HepG2 (cell line): ENCODE measurements at regions not wholly inside any gene's neighbourhood (a gene's known extent, or its start where the extent isn't known, plus 50 kb on each side); places are given as distances from the start of the nearest gene placed in this dataset.

Experiments
- ATAC-seq: fragments of 200-7000 bp; cut with Tn5 transposase; 3 replicates; pipeline ENCODE4 v1.9.1; 2020; ENCODE audit warnings: mild to moderate bottlenecking, moderate library complexity
- BruUV-seq: library from RNA; stranded (reverse); fragments of 400-500 nt; replicated peaks from 2 replicates; lab custom pipeline; 2021; lab: Mats Ljungman, UMichigan
- CTCF ChIA-PET: fragments of 300-600 bp; formaldehyde crosslinking; extraction: SDS; loops from one replicate; lab custom pipeline; 2021; ENCODE audit warnings: low total read pairs, inconsistent platforms, low intra/inter-chr PET ratio; lab: Yijun Ruan, JAX
- POLR2A ChIA-PET: fragments of 350-600 bp; sonication (Branson Sonifier 250); formaldehyde crosslinking; loops from one replicate; lab custom pipeline; 2020; ENCODE audit warnings: antibody characterized with exemption, inconsistent platforms; lab: Yijun Ruan, JAX
- DNase-seq: peaks from one replicate; pipeline ENCODE4 v3.0.0-alpha.2; 2015; ENCODE audit warnings: low spot score
- FAIRE-seq: peaks from 3 replicates; lab custom pipeline; 2011; peaks lifted over from hg19 to GRCh38; lab: Jason Lieb, UNC
- H2AFZ ChIP-seq: one replicate; pipeline ENCODE4 v1.6.1; 2011; ENCODE audit warnings: low read length, inconsistent platforms
- H3K27ac ChIP-seq: fragments of 300-600 bp; 3 replicates; pipeline ENCODE4 v1.8.0; 2011; ENCODE audit warnings: mixed run types, mild to moderate bottlenecking, mixed read lengths, low read length, inconsistent platforms; ENCODE audit not compliant: insufficient read depth; ENCODE audit errors: extremely low read length
- H3K27me3 ChIP-seq, 2 experiments: fragments of 200-600 bp in 1 of 2; 2 replicates in 1 of 2; 3 replicates in 1 of 2; pipeline versions ENCODE4 v1.6.0 to v1.8.0; 2011; ENCODE audit warnings: low read length in 2 of 2, mild to moderate bottlenecking in 2 of 2, moderate library complexity in 2 of 2, inconsistent platforms in 1 of 2; ENCODE audit not compliant: insufficient read depth in 2 of 2, control insufficient read depth in 1 of 2
- H3K36me3 ChIP-seq, 2 experiments: fragments of 200-600 bp in 1 of 2; replicated peaks in 1 of 2; 2 replicates in 1 of 2; 3 replicates in 1 of 2; pipeline versions ENCODE4 v1.5.1 to v1.8.0; 2011; ENCODE audit warnings: low read length in 2 of 2, inconsistent platforms in 1 of 2; ENCODE audit not compliant: insufficient read depth in 2 of 2, control insufficient read depth in 1 of 2
- H3K4me1 ChIP-seq: 2 replicates; pipeline ENCODE4 v1.5.1; 2012; ENCODE audit warnings: low read length, inconsistent platforms; ENCODE audit not compliant: insufficient read depth
- H3K4me2 ChIP-seq: 2 replicates; pipeline ENCODE4 v1.6.0; 2011; ENCODE audit warnings: low read depth, low read length, inconsistent platforms
- H3K4me3 ChIP-seq, 3 experiments: fragments of 200-600 bp in 1 of 3; sonication (generic), shearing (Covaris generic) in 1 of 3; replicated peaks in 1 of 3; 2 replicates each; pipeline ENCODE4 v1.5.1; 2011 to 2016; ENCODE audit warnings: low read length in 3 of 3, inconsistent platforms in 2 of 3, low read depth in 2 of 3, mild to moderate bottlenecking in 2 of 3, control low read depth in 1 of 3, mixed read lengths in 1 of 3; ENCODE audit not compliant: insufficient read depth in 1 of 3
- H3K79me2 ChIP-seq: one replicate; pipeline ENCODE4 v1.6.1; 2011; ENCODE audit warnings: low read length, inconsistent platforms; ENCODE audit not compliant: insufficient read depth
- H3K9ac ChIP-seq: 2 replicates; pipeline ENCODE4 v1.6.0; 2011; ENCODE audit warnings: mild to moderate bottlenecking, low read depth, low read length, inconsistent platforms; ENCODE audit not compliant: insufficient read depth
- H3K9me3 ChIP-seq: 2 replicates; pipeline ENCODE4 v1.5.1; 2012; ENCODE audit warnings: mild to moderate bottlenecking, low read length
- H4K20me1 ChIP-seq: 2 replicates; pipeline ENCODE4 v1.6.0; 2011; ENCODE audit warnings: inconsistent platforms, mild to moderate bottlenecking, low read length, moderate library complexity; ENCODE audit not compliant: insufficient read depth
- AKAP8 ChIP-seq: sonication (generic); formaldehyde crosslinking; IDR thresholded peaks from 2 replicates; pipeline ENCODE4 v1.5.1; 2020; ENCODE audit warnings: mild to moderate bottlenecking, missing genetic modification reagents
- IKZF1 ChIP-seq: fragments of 450-650 bp; IDR thresholded peaks from 2 replicates; pipeline ENCODE4 v1.7.1; 2016
- KLF11 ChIP-seq: IDR thresholded peaks from 2 replicates; pipeline ENCODE4 v1.6.1; 2016; ENCODE audit warnings: missing compliant biosample characterization
- KLF6 ChIP-seq: IDR thresholded peaks from 2 replicates; pipeline ENCODE4 v1.8.0; 2016; ENCODE audit warnings: missing biosample characterization, missing genetic modification reagents
- NFKBIZ ChIP-seq: IDR thresholded peaks from 2 replicates; pipeline ENCODE4 v1.6.1; 2018; ENCODE audit warnings: missing genetic modification reagents, missing compliant biosample characterization
- RBFOX2 ChIP-seq: fragments of 200-400 bp; formaldehyde crosslinking; IDR thresholded peaks from 2 replicates; pipeline ENCODE4 v1.6.1; 2017; ENCODE audit warnings: low read depth, mild to moderate bottlenecking, low read length
- SOX5 ChIP-seq: IDR thresholded peaks from 2 replicates; pipeline ENCODE4 v1.6.1; 2016; ENCODE audit warnings: borderline replicate concordance
- SP4 ChIP-seq: sonication (generic); formaldehyde crosslinking; IDR thresholded peaks from 2 replicates; pipeline ENCODE4 v1.8.1; 2023; ENCODE audit warnings: mild to moderate bottlenecking, missing genetic modification reagents
- ZNF441 ChIP-seq: sonication (generic); formaldehyde crosslinking; IDR thresholded peaks from 2 replicates; pipeline ENCODE4 v1.7.0; 2021; ENCODE audit warnings: missing genetic modification reagents, borderline replicate concordance
- ZNF552 ChIP-seq: sonication (generic); formaldehyde crosslinking; IDR thresholded peaks from 2 replicates; pipeline ENCODE4 v1.9.0; 2022; ENCODE audit warnings: missing genetic modification reagents, mild to moderate bottlenecking, borderline replicate concordance
- ZNF616 ChIP-seq: sonication (generic); formaldehyde crosslinking; IDR thresholded peaks from 2 replicates; pipeline ENCODE4 v1.5.0; 2020; ENCODE audit warnings: low read depth, mild to moderate bottlenecking, missing genetic modification reagents
- ZNF7 ChIP-seq: IDR thresholded peaks from 2 replicates; pipeline ENCODE4 v1.6.1; 2016; ENCODE audit warnings: missing biosample characterization, missing genetic modification reagents
- ZNF703 ChIP-seq: sonication (generic); formaldehyde crosslinking; IDR thresholded peaks from 2 replicates; pipeline ENCODE4 v1.5.1; 2020; ENCODE audit warnings: missing genetic modification reagents, mild to moderate bottlenecking, moderate library complexity, borderline replicate concordance
- ZNF746 ChIP-seq: sonication (generic); formaldehyde crosslinking; IDR thresholded peaks from 2 replicates; pipeline ENCODE4 v1.8.0; 2022; ENCODE audit warnings: mild to moderate bottlenecking, missing genetic modification reagents
- ZNF772 ChIP-seq: sonication (generic); formaldehyde crosslinking; IDR thresholded peaks from 2 replicates; pipeline ENCODE4 v1.5.0; 2020; ENCODE audit warnings: mild to moderate bottlenecking, missing genetic modification reagents
- WGBS: methylation state at CpG from one replicate; pipeline ENCODE4 v1.1.6; 2017; ENCODE audit warnings: low lambda C conversion rate; 5-methylcytosine and 5-hydroxymethylcytosine counted together
- in situ Hi-C: cut with HindIII; loops from 2 replicates; pipeline ENCODE4 v1.10.0; 2017; ENCODE audit warnings: low pct_unique_long_range_greater_than_20kb; ENCODE audit not compliant: extremely low pct_ligation_motif_present
- intact Hi-C: fragments of 100-400 bp; cut with micrococcal nuclease; formaldehyde crosslinking; loops from one replicate; pipeline ENCODE4 v1.10.0; 2022; ENCODE audit not compliant: unreplicated experiment
- TF ChIP-seq, protein P1 (sequence below): sonication (generic); formaldehyde crosslinking; IDR thresholded peaks from 2 replicates; pipeline ENCODE4 v1.8.0; 2022; ENCODE audit warnings: missing genetic modification reagents, mild to moderate bottlenecking, borderline replicate concordance
- TF ChIP-seq, protein P2 (sequence below): sonication (generic); formaldehyde crosslinking; IDR thresholded peaks from 2 replicates; pipeline ENCODE4 v1.9.0; 2022; ENCODE audit warnings: missing genetic modification reagents, mild to moderate bottlenecking, borderline replicate concordance

DNA sequence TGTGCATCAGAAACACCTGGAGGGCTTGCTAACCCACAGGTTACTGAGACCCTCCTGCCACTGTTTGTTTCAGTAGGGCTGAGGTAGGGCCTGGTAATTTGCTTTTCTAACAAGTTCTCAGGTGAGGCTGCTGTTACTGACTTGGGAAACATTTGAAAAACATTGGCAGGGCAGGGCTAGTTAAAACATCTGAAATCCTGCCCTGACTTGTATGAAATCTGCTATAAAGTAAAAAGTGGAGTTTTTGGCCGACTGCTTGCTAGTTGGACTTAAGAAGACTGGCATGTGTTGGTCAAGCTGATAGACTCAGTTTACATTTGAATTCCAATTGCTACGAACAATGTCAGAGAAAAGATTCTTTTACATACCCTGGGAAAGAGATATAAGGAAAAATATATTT is 111.6 kb upstream of the DLX2 start (continued):
- no peak for TF ChIP-seq KLF11 (CRISPR knock-in tag)
- no peak for TF ChIP-seq ZNF703 (CRISPR knock-in tag)
- no peak for TF ChIP-seq ZNF441 (CRISPR knock-in tag)
- no peak for TF ChIP-seq SP4 (CRISPR knock-in tag)
- no peak for TF ChIP-seq ZNF746 (CRISPR knock-in tag)

DNA sequence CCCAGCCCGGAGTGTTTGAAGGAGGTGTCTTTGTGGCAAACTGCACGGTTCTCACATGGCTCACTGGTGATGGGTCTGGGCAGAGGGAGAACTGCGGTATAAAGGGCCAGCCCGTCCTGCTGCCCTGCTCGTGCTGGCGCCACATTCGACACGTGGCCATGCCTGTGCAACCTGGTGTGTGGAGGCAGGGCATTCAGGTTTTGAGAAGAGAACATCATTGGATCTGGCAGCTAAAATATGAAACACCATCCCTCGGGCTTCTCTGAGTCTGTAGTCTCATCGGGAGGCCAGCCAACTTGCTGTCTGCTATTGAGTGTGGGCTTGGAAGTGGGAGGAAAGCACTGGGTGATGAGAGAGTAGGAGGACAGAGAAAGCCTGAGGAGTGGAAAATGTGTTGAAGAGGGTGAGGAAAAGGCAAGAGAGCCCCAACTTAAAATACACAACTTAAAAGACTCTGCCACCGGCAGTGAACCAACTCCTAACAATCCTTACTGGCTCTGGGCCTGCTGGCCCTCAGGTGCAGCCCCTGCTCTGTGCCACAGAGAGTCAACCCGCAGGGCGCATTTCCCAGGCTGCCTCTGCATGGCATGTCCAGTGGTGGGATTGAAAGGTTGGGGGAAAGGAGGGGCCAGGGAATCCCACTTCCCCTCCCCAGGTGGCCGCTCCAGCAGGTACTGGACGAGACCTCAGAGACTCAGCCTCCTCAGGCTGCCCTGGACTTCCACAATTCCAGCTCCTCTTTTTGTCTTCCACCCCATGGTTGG is 112.7 kb upstream of the DLX2 start:
- intact Hi-C loops: no loop called here
- TF ChIP-seq ZNF7 (CRISPR knock-in tag) (no peak), KLF6 (CRISPR knock-in tag) (no peak), NFKBIZ (CRISPR knock-in tag) (no peak), ZNF772 (CRISPR knock-in tag) (no peak), SOX5 (no peak), IKZF1 (no peak), ZNF552 (no peak), ZNF616 (no peak), RBFOX2 (no peak), AKAP8 (CRISPR knock-in tag) (no peak)
- TF ChIP-seq, protein P1, sequence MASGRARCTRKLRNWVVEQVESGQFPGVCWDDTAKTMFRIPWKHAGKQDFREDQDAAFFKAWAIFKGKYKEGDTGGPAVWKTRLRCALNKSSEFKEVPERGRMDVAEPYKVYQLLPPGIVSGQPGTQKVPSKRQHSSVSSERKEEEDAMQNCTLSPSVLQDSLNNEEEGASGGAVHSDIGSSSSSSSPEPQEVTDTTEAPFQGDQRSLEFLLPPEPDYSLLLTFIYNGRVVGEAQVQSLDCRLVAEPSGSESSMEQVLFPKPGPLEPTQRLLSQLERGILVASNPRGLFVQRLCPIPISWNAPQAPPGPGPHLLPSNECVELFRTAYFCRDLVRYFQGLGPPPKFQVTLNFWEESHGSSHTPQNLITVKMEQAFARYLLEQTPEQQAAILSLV (CRISPR knock-in tag): no peak
- TF ChIP-seq, protein P2, sequence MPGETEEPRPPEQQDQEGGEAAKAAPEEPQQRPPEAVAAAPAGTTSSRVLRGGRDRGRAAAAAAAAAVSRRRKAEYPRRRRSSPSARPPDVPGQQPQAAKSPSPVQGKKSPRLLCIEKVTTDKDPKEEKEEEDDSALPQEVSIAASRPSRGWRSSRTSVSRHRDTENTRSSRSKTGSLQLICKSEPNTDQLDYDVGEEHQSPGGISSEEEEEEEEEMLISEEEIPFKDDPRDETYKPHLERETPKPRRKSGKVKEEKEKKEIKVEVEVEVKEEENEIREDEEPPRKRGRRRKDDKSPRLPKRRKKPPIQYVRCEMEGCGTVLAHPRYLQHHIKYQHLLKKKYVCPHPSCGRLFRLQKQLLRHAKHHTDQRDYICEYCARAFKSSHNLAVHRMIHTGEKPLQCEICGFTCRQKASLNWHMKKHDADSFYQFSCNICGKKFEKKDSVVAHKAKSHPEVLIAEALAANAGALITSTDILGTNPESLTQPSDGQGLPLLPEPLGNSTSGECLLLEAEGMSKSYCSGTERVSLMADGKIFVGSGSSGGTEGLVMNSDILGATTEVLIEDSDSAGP: no peak
- TF ChIP-seq, all 625 proteins: peak for 0
- CTCF ChIA-PET: no interaction called here
- H2AFZ ChIP-seq: no peak overlapping the region
- FAIRE-seq (no peak), DNase-seq (no peak), ATAC-seq (peak; percentile 43)
- in situ Hi-C loops: no loop called here
- no peak overlapping the region for H3K4me2 ChIP-seq
- no peaks in the 10 kb centered on the region for H3K9me3 ChIP-seq
- H3K9ac ChIP-seq: no peak overlapping the region
- H3K79me2 ChIP-seq: no peaks in the 10 kb centered on the region
- BruUV-seq: no TSS peak
- POLR2A ChIA-PET: no interaction called here
- WGBS: 48% methylated on average over 13 of the region's 15 CpGs
- no peaks in the 10 kb centered on the region for H3K36me3 ChIP-seq
- no peak overlapping the region for H3K4me3 ChIP-seq
- H3K27ac ChIP-seq: no peak overlapping the region
- no peaks in the 10 kb centered on the region for H3K4me1 ChIP-seq
- H4K20me1 ChIP-seq: no peaks in the 10 kb centered on the region
- peaks cover 3 to 40% of the 10 kb centered on the region in 2 experiments; a peak in 4 of 5 replicates for H3K27me3 ChIP-seq
